ENCODE measurements at regions not wholly inside any gene's neighbourhood (a gene's known extent, or its start where the extent isn't known, plus 50 kb on each side); places are given as distances from the start of the nearest gene placed in this dataset.

DNA sequence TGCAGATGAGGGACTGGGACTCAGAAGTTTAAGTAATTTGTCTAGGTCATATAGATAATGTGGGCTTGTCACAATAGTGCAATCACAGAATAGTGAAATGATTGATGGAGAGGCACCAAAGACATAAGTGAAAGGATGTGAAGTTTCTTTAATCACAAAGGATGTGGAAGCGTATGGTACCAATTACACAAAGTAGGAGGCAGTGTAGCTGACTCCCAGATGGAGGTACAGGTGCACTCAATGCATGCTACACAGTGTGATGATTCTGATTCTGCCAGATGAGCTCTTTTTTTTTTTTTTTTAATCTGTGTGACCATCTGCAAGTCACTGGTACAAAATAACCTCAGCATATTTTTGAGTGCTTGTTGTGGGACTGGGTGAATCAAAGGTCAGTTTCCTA is 411.3 kb downstream of the SPRY1 start:
- no peak for DNase-seq (ENCODE audit: low read depth)

DNA sequence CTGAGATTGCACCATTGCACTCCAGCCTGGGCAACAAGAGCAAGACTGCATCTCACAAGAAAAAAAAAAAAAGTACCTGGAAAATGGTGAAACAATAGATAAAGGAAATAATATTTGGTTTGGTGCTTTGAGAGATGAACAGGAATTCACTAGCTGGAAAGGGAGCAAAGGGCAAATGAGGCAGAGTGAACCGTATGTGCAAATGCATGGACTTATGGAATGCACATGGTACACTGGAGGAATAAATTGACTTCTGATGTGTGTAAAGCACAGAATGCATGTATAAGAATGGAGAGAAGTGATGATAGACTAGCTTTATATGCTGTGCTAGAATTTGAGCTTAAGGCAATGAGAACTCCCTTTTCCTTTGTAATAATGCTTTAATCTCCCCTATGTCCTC is 413.3 kb downstream of the SPRY1 start:
- DNase-seq (ENCODE audit: low read depth), result no peak

DNA sequence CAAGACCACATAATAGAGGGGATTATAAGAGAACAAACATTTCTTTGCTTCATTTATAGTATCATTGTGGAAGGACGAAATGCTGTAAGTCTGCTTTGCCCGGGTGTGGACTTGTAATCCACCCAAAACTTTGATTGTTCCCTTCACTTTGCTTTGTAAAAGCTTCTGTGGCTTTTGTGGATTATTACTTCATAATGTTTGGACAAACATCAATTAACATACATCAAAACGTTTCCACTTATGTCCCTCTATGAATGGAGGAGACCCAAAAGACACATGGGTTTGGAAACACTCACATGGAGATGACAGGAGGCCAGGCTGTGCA is 415.4 kb downstream of the SPRY1 start:
- DNase-seq (ENCODE audit: low read depth), result no peak

DNA sequence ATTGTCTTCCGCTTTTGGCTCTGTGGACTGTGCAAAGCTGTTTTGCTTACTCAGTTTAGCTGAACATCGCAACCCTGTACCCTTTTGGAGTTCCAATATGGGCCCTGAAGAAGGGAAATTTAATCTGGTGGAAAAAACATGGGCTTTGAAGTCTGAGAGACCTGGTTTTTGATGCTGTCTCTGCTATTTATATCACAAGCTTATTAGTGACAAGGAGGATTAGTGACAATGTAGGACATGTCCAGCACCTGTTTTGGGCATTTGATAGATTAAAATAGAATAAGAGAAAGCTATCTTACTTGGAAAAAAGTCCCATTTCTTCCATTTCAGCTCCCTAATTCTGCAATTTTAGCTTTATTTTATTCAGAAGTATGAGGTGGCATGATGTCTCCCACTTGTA is 417.3 kb downstream of the SPRY1 start:
- DNase-seq (ENCODE audit: low read depth), result no peak

DNA sequence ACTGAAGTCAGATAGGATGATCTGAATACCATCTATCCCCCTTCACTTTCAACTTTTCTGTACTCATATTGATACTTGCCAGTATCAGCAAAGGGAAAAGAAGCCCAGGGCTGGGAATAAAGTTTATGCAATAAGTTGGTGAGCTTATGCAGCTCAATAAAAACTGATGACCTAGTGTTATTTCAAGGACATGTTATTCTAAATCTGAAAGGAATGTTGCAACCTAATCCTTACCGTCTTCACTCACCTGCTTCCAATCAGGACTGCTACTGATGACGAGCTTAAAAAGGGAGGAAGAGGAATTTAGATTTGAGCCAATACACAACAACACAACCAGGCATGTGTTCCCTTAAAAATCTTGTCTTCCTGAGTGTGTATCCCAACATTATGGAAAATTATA is 419.9 kb downstream of the SPRY1 start:
- DNase-seq (ENCODE audit: low read depth), result no peak

DNA sequence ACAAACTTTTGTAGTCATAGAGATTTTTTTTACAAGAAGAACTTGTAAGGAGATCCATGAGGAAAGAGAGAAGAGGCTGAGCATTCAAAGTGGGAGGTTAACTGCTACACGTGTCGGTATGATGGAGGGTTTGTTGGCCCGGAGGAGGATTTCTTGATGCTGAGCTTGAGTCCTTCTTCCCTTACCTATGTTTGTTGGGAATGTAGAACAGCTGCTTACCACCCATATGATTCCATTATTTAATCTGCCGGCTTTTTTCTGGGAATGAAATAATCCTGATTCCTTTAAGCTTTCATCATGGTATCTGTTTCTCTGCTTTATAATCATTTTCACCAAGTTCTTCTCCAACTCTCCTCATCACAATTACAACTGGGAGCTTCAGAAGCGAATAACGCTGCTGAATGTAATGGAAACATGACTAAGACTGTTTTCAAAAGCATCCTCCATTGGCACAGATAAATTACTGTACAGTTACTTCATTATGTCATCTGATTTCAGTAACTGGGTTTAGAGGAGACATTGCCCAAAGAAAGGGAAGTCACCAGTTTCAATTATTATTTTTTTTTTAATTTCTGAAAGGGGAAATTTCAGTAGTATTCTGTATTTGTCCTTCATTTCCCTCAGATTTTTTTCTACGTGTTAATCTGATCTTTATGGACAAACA is 420.6 kb downstream of the SPRY1 start:
- DNase-seq (ENCODE audit: low read depth), result no peak

DNA sequence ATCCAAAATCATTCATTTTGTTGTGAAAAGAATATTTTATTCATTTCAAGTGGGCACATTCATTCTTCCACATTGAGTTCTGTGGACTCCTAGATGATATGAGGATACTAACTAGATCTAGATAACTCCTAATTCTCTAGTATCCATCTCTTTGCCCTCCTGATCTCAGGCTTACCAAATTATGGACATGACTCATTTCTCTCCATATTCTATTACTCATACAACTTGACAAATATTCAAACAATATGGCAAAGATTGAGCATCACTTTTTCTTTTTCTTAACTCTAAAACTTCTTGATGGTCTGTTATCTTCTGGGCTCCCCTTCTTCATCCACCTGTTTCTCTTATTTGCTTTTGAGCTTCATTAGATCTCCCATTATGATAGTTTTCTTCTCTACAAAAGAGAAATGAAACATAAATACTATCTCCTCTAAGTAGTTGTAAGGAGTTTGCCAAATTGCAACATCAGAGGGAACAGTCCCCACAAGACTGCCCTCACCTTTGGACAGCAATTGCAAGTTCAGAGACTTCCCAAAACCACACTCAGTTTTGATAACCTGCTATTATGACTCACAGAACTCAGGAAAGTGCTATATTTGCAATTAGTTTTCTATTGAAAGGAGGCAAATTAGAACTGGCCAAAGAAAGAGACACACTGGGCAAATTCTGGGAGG is 422.9 kb downstream of the SPRY1 start:
- DNase-seq (ENCODE audit: low read depth), result no peak

DNA sequence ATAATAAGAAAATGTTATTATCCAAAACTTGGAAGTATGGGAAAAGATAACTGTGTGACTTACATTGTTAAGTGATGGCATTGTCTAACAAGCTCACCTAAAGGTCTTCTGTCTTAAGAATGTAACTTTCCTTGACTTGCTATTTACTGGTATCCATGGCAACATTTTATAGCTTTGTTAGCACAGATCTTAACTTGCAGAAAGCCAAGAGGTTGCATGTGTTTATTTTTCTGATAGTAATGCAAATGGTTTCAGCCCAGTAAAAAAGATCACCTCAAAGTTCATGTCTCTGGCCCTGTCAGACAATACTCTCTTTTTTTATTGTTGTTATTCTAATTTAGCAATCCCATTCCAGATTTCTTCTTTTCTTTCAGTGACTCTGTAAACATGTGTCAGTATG is 425.3 kb downstream of the SPRY1 start:
- DNase-seq (ENCODE audit: low read depth), result no peak

DNA sequence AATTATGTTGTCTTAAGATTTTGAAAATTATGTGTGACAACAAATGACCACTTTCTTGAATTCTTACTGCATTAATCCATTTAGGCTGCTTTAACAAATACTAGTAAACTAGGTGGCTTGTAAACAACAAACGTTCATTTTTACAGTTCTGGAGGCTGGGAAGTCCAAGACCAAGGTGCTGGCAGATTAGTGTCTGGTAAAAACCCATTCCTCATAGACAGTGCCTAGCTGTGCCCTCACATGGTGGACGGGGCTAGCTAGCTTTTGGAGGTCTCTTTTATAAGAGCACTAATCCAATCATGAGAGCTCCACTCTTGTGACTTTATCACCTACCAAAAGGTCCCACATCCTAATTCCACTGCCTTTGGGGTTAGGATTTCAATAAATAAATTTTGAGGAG is 425.8 kb downstream of the SPRY1 start:
- DNase-seq (ENCODE audit: low read depth), result no peak

DNA sequence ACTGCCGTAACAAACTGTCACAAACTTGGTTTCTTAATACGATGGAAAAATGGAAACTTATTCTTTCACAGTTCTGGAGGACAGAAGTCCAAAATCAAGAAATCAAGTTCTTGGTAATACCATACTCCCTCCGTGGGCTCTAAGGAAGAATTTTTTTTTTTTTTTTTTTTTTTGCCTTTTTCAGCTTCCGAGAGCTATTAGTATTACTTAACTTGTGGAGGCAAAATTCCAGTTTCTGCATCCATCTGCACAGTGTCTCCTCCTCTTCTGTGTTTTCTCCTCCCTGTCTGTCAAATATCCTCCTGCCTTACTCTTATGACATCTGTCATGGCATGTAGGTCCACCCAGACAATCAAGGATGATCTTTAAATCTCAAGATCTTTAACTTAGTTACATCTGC is 426.6 kb downstream of the SPRY1 start:
- DNase-seq (ENCODE audit: low read depth), result no peak

DNA sequence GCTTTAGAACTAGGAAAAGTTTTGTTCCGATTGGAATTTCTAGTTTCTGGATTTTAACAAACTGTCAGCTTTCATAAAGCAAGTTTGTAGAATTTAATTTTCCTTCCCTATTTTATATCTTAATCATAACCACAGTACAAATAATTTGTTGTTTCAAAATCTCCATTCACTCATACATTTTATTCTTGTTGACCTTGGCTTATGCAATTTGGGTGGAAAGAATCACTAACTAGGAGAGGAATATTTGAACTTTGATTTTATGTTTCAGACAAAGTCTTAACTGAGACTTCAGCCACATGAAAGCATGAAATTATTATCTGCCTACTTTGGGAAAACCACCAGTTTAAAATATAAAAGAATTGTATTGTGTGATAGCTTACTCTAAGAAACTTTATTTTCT is 427.9 kb downstream of the SPRY1 start:
- no peak for DNase-seq (ENCODE audit: low read depth)

DNA sequence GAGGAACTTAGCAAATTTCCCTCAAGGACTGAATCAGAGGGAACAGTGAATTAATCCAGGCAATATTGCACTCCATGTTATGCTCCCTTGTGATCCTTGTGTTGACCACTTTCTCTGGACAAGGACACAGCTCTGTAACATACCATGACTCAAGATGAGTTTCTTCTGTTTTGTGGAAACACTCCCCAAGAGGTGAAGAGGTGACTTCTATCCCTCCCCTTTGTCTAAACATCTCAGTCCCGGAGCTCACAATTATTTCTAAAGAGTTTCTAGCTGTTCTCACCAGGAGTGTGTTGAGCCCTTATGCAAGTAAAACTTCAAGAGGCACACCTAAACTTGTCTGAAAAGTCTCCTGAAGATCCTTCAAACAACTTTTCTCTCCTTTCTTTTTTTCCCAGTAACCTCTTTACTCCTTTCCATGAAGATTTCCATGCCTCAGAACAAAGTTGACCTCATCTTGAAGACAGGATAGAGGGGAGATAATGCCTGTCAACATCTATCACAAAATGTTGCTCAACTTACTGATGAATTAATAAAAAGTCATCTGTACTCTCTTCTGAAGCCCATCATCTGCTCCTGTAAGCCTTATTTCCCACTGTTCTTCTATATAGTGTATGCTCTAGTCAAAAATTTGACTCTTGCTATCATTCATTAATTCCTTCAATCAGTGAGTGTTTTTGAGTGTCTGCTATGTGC is 429.1 kb downstream of the SPRY1 start:
- DNase-seq (ENCODE audit: low read depth), result no peak

DNA sequence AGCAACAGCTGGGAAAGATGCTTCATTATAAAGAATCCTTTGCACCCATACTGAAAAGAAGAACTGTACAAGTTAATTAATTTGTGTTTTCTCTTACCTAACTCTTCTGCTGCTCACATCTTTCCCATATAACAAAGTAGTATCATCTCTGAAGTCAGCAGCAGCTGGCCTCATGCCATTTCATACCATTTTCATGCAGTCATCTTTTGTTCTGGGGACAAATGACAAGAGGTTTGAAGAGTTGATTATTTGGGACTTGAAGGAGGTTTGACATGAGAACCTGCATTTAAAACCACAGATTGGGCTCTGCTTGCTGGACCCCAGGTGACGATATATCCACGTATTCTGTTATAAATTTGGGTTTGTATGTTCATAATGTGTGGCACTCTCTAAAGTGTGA is 430.3 kb downstream of the SPRY1 start:
- DNase-seq (ENCODE audit: low read depth), result no peak

DNA sequence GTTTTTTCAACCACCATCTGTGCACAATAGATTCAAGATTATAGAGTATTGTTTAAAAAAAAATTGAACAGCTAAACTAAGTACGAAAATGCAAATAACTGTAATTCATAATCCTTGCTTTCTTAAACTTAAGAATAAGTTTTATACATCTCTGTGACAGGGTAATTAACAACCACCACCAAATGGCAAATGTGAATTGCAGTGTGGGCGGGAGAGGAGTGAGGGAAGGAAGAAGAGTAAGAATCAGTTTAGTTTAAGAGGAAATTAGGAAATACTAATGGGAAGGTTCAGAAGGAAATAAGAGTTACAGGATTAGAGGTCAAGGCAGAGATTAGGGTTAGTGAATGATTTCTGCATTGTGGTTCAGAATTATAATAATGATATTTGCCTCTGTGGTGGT is 430.9 kb downstream of the SPRY1 start:
- DNase-seq (ENCODE audit: low read depth), result no peak

DNA sequence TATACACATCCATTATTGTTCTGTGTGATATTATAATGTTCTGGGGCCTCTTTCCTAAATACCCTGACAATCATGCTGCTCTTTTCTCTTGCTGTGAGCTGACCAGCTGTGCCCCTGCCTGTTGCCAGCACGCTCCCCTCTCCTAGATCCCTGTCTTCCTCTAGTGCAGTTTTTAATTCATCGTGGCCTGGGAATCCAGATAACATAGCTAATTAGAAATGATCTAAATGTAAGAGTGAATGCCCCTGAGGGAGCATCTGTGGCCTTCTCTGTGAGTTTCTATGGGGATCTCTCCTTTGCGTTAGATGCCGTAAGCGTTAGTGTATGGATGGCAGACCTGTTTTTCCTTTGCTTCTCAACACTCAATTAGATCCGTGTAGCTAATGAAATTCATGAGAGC is 434.3 kb downstream of the SPRY1 start:
- DNase-seq (ENCODE audit: low read depth), result no peak

DNA sequence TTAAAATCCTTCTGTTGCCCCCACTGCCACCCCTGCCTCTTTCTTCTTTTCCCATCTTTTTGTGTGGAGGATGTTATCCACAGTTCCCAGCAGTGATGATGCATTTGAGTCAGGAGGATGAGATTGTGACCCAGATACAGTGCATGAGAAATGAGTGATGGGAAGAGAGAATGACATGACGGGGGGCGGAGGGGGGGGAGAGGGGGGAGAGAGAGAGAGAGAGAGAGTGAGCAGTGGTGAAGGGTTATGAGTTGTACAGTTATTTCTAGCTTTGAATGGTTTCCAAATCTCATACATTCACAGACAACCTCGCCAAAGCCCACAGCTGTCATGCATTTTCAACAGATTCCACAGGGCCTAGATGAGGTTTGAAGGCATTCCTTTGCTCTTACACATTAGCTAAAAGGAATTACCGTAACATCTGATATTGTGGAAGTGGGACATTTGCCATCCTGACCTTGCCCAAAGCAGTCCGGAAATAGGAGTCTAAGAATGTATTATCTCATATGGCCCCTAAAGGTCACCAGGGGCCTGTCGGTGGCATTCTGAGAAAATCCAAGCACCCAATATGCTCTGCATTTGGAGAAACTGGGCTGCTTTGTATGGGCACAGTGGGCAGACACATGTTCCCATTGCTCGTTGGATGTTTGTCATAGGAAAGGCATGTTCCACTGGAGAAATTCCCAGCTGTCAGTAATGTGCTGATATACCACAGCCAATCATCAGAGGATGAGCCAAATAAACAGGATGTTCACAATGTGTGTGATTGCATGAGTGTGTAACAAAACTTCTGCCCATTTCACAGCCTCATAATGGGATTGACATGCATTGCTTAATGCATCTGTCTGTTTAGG is 435.8 kb downstream of the SPRY1 start:
- no peak for DNase-seq (ENCODE audit: low read depth)

DNA sequence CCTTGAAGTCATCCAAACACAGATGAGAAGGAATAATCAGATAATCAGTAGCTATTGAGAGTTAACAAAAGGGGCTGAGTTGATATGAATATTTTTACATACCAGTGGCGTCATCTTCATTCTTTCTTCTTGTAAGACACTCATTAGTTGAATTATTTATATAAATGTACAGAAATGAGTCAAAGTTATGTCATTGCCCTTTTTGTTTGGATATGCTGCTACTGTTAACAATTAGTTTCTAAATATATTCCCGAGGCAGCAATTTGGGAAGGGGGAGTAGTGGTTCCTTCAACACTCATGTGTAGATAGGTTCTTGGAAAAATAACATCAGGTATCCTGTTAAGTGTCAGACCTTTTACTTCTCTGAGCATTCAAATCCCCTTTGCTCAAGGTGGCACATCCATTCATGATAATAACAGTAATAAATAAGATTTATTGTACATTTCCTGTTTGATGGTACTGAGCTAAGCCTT is 436.6 kb downstream of the SPRY1 start:
- no peak for DNase-seq (ENCODE audit: low read depth)

DNA sequence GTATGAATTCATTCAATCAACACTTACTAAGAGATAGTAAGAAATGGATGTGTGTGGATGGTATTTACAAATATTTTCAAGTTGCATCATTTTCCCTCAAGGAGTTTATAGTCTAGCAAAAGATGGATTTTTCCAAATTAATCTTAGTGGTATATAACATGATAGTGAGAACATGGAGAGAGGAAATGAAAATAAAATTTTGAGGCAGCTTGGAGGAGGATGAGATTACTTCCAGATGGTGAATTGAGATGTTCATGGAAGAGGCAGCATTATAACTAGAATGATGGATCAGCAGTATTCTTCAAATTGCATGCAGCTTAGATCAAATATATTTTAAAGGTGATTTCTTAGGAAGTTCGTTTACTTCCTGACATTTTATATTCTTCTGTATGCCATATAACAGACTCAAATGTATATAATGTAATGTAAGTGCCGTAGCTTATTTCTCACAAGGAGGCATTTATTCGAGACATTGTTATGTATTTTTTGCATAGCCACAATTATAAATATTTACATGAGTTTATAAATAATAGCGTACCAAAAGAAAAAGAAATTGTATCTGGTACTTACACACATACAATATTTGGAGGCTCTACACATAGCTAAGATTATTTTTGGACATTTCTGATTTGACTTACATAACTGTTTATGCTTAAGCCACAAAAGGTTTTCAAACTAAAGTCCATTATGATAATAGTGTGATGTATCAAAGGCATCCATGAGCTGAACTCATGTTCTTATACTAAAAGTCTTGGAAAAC is 439.4 kb downstream of the SPRY1 start:
- DNase-seq (ENCODE audit: low read depth), result no peak

DNA sequence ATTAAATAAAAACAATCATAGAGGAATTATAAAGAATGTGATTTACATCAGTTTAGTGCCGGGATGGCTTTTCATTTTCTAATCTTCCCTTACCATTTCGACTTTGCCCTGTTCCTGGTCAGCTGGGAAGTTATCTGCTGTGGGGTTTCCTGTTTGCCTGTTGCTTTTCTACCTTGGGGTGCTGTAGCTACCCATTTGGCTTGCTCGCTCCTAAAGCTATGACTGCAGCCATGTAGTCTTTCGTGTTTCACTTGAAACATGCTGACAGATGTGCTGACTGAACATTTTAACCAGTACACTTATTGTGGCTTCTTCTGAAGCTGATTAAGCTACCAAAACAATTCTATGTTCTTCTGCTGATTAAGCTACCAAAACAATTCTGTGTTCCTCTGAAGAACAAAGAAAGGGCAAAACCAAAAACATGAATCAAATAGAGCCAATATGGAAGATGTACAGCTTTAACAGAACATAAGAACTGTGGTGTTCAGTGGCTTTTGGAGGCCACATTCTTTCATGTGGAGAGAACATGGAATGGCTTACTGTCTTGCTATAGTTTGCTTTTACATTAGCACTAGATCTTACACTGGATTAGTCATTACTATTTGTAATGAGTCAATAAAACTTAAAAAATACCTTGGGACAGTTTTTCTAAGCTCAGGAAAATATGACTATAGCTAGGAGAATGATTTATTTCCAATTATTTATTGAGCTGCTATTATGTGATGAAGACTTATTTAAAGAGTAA is 440.4 kb downstream of the SPRY1 start:
- DNase-seq (ENCODE audit: low read depth), result no peak

DNA sequence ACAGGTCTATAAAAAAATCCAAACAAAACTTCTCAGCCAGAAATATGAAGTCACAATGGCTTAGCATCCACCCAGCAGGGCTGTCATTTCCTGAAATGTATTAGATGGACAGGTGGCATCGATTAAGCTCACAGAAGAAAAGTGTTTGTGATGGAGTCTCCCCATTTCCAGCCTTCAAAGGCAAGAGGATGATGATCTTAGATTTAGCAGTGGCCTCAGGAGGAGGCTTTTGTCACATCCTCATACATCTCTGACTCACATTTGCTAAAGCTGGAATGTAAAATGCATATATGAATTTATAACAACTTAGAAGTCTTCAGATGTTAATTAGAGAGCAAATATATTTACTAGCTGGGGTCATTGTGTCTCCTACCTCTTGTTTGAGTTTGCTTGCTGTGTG is 441.9 kb downstream of the SPRY1 start:
- DNase-seq (ENCODE audit: low read depth), result no peak

DNA sequence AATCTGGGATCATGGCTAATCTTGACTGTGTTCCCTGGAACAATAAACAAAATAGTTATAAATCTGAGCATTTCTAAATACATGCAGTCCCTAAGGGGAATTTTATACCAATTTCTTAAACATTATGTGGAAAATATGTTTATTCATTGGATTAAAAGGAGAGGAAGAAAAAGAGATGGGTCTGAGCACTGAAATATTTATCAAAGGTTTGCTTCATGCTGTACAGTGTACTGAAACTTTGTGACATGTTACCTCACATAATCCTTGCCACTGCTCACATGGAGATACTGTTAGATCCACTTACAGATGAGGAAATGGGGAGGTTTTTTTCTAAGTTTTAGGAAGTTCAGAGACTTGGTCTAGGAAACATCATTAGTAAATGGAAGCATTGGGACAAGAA is 443.6 kb downstream of the SPRY1 start:
- DNase-seq (ENCODE audit: low read depth), result no peak

All from stimulated activated CD8-positive, alpha-beta memory T cell treated with anti-CD3 and anti-CD28 coated beads, Interleukin-15, amount 100 ng/mL, for 1 hour (primary cell).